ENCODE measurements at regions not wholly inside any gene's neighbourhood (a gene's known extent, or its start where the extent isn't known, plus 50 kb on each side); places are given as distances from the start of the nearest gene placed in this dataset.

DNA sequence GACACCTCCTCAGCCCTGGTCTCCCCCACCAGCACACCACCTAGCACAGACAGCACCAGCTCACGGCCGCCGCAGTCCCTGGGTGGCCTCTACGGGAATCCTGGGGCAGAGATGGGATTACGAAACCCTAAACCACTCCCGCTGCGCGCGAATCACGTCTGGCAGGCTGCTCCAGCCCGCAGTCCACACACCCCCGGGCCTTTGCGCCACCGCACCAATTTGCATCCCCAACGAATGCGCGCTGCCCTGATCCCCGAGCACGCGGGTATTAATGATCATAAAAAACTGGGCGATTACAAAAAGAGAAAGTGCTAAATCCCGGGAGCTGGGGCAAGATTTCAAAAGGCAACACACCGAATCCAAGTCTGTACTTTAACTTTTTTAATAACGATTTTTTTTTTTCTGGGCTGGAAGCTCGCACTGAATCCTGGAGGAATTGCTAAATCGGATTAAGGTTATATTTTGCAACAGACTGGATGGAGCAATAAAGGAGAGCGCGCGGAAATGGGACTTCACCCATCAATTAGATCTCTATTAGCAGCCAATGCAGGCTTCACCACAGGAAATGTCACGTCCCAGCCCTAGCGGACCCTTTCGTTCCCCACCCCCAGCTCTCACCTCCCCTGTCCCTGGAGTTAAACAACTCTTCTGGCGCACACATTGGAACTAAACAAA lies 69.8 kb upstream of the TMEM33 start:
- no peak for DNase-seq (ENCODE audit: low read depth in 1 of 2, low spot score in 1 of 2)

DNA sequence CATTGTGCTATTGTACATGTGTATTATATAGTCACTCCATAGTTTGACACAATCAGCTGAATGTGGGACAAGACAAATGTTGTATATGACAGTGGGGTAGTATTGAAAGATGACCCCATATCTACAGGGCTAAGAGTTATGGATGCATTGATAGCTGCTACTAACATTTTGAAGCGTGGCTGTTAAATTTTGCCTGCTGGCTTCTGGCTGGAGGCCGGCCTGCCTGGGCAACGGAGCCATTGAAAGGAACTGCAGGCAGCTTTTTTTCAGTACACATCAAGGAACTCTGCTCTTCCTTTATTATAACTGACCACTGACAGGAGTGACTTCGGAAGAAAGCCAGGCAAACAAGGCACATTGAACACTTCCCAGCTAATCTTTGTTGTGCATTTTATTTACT lies 76.1 kb upstream of the TMEM33 start:
- no peak for DNase-seq (ENCODE audit: low read depth in 1 of 2, low spot score in 1 of 2)

DNA sequence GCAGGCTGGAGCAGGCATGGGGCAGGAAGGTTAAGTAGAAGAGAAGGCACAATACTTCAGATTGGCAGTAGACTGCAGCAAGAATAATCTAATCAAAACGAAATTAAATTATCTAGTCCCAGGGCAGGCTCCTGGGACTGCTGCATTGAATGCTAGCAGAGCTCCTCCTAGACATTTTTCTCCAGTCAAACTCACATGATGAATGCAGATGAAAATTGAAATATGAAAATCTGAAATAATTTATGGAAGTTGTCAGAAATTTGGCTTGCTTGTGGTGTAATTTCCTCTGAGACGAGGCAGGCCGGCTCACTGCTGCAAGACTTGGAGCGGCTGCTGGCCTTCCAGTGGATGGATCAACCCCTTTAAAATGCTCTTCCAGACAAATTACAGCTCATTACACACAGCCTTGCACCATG lies 78.0 kb upstream of the TMEM33 start:
- no peak for DNase-seq (ENCODE audit: low read depth in 1 of 2, low spot score in 1 of 2)

DNA sequence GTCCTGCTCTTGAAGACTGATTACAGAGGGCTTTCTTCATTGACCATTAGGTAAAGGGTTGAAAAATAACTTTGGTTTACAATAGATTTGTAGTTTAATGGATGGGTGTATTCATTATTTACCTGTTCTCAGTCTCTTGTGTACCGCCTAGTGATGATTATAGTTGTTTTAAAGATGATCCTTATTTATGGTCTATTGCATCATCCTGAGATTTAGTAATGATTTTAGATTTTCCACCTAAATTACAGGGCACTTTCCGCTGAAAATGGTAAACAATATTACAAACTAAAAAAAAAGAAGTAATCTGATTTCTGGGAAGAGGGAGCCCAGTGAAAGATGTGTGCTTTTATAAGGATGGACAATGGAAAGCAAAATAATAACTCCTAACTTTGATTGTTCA lies 78.4 kb upstream of the TMEM33 start:
- DNase-seq (ENCODE audit: low read depth in 1 of 2, low spot score in 1 of 2): no peak

DNA sequence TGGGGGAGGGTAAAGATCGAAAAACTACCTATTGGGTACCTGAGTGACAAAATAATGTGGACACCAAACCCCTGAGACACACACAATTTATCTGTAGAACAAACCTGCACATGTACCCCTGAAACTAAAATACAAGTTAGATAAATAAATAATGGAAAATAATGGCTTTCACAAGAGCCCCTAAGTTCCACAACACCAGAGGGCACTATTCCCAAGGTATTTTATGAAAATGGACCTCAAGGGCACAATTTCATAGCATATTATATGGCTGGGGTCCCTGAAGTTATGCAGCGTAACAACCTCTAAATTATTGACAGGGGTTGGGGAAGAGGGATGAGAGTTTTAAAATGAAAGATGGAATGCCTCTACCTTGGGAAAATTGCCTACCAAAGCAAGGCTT lies 81.3 kb upstream of the TMEM33 start:
- no peak for DNase-seq (ENCODE audit: low read depth in 1 of 2, low spot score in 1 of 2)

DNA sequence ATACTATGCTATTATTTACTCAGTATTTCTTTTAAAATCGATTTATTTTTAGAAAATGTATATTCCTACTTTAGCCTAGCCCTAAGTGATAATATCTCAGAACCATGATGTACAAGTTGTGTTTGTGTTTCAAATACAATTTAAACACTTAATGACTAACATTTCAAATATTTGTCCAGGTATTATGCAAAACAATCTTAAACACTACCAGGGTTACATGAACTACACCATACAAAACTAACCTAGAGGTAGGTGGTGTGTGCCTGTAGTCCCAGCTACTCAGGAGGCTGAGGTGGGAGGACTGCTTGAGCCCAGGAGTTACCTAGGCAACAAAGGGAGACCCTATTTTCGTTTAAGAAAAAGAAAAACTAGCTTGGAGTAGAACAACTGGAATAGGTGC lies 83.0 kb upstream of the TMEM33 start:
- DNase-seq (ENCODE audit: low read depth in 1 of 2, low spot score in 1 of 2): no peak

DNA sequence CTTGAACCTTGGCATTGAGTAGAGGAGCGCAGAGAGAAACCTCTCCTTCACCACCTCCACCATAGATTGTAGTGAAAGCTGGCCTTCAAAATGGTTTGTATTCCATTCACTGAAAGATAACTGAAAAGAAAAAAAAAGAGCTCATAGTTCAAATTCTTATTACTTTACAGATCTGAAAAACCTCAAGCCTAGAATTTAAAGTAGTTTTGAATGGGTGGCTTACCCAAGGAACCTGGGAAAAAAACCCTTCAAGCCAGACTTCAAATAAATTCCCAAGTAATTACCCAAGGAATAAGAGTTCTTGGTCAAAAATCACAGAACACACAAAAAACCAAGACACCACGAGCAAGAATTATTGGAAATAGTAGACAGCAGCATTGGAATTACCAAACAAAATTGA lies 83.6 kb upstream of the TMEM33 start:
- no peak for DNase-seq (ENCODE audit: low read depth in 1 of 2, low spot score in 1 of 2)

DNA sequence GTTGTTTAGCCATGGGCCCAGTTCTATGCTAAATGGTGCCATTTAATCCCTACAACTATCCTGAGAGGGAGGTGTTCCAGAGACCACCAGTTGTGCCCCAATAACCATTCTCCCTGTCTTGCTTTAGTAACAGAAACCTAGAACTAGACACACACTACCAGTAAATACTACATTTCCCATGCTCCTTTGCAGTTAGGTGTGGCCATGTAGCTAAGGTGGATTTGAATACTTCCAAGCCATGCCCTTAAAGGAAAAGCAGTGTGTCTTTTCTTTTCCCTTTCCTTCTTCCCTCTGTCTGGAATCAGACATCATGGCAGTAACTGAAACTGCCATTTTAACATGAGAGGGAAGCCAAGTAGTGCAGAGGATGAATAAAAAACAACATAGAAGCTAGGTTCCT lies 90.9 kb upstream of the TMEM33 start:
- no peak for DNase-seq (ENCODE audit: low read depth in 1 of 2, low spot score in 1 of 2)

DNA sequence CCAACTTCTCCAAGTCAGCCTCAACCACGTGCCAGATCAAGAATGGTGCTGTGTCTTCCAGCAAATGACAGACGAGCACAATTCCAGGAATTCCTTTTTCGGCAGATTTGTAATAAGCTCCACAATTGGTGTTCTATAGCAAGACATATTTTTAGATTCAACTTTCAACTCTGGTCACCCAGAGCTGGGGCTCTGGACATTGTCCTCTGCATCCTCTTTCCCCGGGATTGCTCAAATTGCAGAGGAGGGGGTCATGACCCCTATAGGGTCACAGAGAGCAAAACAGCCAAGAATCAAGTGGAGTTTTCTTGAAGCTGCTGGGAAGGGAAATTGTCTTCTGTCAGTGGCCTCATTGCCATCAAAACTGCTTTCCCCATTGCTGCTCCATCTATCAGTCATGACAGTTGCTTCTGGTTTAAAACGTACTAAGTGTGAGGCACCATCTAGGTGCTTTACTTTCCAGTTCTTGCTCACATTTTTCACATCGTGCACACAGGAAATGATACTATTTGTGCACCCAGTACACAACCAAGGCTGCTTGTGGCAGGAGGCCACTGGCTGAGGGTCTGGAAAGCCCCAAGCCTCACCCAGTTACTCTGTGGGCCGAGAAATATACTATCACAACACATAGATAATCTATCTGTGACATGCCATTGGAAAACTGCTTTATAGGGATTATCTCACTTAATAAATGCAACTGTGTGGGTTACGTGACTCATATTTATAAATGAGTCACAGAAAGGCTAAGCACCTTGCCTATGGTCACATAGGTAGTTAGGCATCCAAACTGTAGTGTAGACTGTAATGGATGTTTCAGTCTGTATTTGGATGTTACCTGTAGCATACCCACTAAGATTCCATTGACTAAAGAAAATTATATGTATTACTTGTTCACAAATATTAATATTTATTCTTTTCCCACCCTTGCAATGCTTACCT lies 91.7 kb upstream of the PHOX2B start:
- DNase-seq (ENCODE audit: low read depth in 1 of 2, low spot score in 1 of 2): no peak

DNA sequence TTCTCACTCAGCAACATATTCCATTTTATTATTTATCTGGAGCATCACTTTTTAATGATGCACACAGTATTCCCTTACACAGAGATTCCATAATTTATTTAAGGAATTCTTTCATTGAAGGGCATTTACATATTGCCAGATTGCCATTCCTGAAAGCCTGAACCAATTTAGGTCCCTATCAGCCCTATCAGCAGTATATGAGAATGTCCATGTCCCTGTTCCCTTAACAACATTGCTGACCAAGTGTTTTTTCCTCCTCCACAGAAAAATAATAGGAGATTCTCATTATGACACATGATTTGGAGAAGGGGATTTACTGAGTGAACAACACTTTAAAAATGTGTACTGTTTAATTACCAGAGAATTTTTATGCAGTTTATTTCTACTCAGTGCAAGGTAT lies 90.1 kb upstream of the PHOX2B start:
- DNase-seq (ENCODE audit: low read depth in 1 of 2, low spot score in 1 of 2): no peak

DNA sequence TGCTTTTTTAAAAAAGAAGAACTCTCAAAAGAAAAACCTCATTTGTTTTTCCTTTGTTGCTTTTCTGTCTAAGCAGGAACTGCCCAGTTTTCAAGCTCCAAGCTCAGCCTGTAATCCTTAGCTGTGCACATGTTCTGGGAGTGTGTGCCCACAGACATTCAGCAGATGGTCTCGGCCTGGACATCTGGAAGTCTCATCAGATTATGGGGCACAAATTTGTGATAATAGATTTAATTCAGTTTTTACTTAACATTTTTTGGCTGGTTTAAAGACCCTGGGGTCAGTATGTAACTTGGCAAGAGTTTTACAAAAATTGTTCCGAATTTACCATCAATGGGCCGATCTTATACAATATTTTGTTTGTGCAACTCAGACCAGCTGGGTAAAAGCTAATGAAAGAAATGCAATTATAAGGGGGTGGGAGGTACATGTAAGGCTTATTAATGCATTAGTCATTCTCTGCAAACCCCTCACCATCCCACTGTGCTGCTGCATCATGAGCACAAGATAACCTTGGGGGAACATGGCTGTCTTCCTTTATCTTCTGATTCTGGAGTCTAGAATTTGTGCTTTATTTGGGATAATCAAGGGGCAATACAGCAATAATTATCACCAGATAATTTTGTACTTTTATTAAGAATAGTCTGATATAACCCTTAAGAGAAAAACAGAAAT lies 86.9 kb upstream of the PHOX2B start:
- DNase-seq (ENCODE audit: low read depth in 1 of 2, low spot score in 1 of 2): no peak

DNA sequence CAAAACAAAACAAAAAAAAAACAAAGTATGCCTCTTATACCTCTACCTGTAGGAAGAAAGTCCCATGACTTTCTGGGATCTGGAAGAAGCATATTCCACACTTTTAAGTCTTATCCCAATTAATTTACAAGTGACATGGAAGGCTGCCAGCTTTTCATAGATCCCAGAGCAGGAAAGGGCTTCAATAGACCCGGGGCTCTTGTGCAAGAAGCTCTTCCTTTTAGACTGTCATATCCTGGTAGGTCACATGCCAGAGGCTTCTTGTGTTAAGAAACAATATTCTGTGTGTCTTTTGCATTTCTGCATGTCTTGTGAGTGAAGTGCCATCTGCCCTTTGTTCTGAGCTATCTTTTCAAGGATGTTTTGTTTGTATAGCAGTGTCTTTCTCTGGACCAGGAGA lies 84.4 kb upstream of the PHOX2B start:
- DNase-seq (ENCODE audit: low read depth in 1 of 2, low spot score in 1 of 2): no peak

DNA sequence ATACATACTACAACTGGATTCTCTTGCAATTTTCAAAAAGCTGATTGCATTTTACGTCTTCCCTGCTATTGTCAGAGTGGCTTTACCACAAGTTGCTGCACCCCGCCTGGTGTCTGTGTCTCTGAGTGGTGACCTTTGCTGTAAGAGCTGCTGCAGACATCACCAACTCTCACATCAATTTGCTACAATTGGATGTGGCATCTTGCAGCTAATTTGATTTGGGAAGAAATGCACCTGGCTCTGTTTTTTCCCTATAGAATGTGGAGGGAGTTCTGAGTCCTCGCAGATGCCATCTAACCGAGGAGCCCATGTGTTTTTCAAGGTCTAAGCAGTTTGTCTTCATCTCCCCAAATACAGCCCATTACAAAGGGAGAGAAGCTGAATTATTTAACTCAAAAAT lies 73.8 kb upstream of the PHOX2B start:
- DNase-seq (ENCODE audit: low read depth in 1 of 2, low spot score in 1 of 2): no peak

DNA sequence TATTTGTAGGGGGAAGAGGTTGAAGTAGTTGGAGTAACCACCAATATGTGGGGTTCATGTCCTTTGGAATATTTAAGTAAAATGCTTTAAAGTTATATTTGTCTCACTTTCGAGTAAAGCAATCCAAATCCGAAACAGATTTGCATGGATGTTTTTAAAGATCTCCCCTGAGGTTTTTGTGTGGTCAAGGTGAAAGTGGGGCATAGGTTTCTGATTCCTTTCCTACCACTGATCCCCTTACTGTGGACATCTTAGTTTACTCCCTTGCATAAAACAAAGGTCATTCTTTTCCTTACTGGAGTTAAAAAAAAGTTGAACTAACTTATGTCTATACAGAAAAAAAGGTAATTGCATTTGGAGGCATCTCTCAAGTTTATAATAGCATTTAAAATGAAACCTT lies 71.9 kb upstream of the PHOX2B start:
- no peak for DNase-seq (ENCODE audit: low read depth in 1 of 2, low spot score in 1 of 2)

DNA sequence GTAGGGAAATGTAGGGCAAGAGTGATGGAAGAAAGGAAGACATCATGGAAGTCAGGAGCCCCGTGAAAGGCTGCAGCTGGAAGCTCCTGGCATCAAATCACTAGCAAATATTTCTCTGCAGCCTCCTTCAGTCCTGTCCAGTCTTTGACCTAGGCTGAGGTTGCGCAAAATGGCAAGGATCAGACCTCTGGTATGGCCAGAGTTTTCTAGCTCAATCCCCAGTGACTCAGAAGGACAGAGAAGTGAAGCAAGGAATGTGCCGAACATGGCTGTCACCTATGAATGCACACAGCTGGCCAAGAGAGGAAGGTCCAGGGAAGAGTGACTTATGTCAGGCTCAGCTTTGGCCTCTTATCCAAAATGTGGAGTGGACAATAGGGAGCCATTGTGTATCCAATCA lies 71.1 kb upstream of the PHOX2B start:
- DNase-seq (ENCODE audit: low read depth in 1 of 2, low spot score in 1 of 2): no peak

DNA sequence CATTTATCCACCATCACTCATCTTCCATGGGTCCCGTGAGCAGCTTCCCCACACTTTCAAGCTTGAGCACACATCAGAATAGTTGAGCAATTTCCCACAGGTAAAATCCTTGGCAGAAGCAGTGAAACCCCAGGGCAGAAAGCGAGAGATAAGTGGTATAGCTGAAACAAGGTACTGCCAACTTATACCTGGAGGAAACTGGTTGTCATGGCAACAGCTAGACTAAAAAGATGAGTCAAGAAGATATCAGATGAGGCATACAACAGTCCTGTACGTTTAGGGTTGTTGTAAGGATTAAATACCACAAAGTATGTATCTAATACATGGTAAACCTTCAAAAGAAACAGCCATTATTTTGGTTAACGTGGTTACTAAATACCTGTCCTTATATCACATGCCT lies 66.9 kb upstream of the PHOX2B start:
- DNase-seq (ENCODE audit: low read depth in 1 of 2, low spot score in 1 of 2): no peak

DNA sequence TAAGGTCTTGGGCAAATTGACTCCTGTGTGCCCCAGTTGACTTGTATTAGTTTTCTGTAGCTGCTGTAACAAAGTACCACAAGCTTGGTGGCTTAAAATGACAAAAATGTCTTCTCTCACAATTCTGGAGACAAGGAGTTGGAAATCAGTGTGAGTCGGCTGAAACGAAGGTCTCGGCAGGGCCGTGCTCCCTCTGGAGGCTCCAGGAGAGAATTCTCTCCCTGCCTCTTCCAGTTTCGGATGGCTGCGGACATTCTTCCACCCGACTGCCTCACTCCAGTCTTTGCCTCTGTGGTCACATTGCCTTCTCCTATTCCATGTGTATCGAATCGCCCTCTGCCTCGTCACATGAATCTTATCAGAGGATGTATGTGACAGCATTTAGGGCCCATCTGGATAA lies 66.0 kb upstream of the PHOX2B start:
- no peak for DNase-seq (ENCODE audit: low read depth in 1 of 2, low spot score in 1 of 2)

DNA sequence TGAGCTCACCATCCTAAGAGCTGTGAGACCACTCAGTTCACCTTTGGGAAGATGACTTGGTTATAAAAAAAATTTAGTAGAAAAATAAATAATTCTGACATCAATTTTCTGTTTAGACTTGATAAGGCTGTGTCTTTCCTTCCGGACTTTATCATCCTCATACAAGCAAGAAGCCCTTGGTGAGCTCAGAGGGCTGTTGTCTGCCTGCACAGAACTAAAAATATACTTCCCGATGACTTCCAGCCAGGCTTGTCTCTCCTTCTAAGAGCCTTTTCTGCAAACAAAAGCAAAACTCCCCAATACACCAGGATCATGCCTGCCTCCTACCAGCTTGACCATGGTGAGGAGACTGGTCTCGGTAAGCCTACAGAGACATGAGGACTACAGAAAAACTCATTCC lies 58.3 kb upstream of the PHOX2B start:
- no peak for DNase-seq (ENCODE audit: low read depth in 1 of 2, low spot score in 1 of 2)

DNA sequence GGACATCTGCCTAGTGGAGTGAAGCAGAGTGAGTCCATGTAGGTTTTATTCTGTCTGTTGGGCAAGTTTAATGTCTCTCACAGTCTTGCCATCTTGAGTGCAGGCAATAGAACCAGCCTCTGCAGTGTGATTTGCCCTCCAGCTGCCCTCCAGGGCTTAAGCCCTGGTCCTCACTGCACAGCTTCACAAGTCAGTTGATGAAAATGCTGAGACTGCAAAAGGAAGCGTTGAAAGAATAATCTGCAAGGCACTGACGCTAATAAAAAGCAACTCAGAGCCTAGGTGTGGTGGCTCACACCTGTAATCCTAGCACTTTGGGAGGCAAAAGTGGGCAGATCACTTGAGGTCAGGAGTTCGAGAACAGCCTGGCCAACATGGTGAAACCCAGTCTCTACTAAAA lies 54.1 kb upstream of the PHOX2B start:
- no peak for DNase-seq (ENCODE audit: low read depth in 1 of 2, low spot score in 1 of 2)

DNA sequence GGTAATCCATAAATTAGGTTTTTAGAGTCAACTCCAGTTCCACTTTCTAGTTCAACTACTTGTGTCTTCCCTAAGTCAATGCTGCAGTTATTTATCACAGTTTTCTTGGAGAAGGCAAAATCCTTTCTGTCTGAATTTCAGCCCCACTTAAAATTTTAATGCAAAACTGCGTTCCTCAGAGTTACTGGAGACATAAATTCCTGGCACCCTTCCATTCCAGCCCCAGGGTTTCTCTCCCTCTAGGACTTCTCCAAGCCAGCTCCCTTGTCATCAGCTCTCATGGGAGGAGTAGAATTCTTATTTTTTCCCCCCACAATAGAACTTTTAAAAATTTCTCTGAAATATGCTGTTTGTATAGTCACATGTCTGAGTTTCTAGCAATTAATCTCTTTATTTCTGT lies 50.6 kb upstream of the PHOX2B start:
- no peak for DNase-seq (ENCODE audit: low read depth in 1 of 2, low spot score in 1 of 2)

Measured in stimulated activated CD4-positive, alpha-beta T cell treated with anti-CD3 and anti-CD28 coated beads, Interleukin-15, amount 100 ng/mL, for 1 hour (primary cell).